ENCODE measurements at regions not wholly inside any gene's neighbourhood (a gene's known extent, or its start where the extent isn't known, plus 50 kb on each side); places are given as distances from the start of the nearest gene placed in this dataset.

DNA sequence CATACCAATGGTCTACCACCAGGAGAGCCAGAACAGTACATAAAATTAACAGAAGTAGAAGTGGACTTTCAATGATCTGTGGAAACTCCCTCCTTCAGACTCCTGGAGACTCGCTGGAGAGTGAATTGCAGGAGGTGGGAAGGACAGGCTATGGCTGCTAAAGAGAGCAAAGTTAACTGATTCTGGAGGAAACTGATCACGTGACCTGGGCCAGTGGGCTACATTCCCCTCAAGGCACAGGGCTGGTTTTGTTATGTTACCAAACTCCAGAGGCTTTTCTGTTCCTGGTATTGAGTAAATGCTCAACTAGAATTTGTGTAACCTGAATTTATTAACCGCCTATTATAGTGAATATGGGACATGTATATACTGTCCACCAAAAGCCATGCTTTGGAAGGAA lies 372.6 kb downstream of the MTRR start:
- Histone ChIP-seq H3K27ac (ENCODE audit: low read depth, low read length) (no peak overlapping the region), H3K9me3 (ENCODE audit: insufficient read depth, low read length) (no peaks in the 10 kb centered on the region)
- TF ChIP-seq, protein P1, sequence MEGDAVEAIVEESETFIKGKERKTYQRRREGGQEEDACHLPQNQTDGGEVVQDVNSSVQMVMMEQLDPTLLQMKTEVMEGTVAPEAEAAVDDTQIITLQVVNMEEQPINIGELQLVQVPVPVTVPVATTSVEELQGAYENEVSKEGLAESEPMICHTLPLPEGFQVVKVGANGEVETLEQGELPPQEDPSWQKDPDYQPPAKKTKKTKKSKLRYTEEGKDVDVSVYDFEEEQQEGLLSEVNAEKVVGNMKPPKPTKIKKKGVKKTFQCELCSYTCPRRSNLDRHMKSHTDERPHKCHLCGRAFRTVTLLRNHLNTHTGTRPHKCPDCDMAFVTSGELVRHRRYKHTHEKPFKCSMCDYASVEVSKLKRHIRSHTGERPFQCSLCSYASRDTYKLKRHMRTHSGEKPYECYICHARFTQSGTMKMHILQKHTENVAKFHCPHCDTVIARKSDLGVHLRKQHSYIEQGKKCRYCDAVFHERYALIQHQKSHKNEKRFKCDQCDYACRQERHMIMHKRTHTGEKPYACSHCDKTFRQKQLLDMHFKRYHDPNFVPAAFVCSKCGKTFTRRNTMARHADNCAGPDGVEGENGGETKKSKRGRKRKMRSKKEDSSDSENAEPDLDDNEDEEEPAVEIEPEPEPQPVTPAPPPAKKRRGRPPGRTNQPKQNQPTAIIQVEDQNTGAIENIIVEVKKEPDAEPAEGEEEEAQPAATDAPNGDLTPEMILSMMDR (IDR thresholded peaks at IDR 0.05; ENCODE audit: insufficient read depth, low read length, poor library complexity, severe bottlenecking): no peak
- TF ChIP-seq EZH2phosphoT487 (conservative IDR thresholded peaks at IDR 0.05; ENCODE audit: low read length): no peak

GRCh38 chr5:8247049-8247899 lies 378.3 kb downstream of the MTRR start:
- H3K9me2 ChIP-seq (replicated peaks; ENCODE audit: insufficient read depth, low read length): no peaks in the 10 kb centered on the region
- H4K20me1 ChIP-seq (ENCODE audit: low read depth, low read length): no peaks in the 10 kb centered on the region
- no peaks in the 10 kb centered on the region for H3K79me2 ChIP-seq (ENCODE audit: insufficient read depth, low read length)
- H3K4me3 ChIP-seq (ENCODE audit: insufficient read depth, low read length, poor library complexity, severe bottlenecking): no peak overlapping the region
- H3F3A ChIP-seq (ENCODE audit: insufficient read depth): no peaks in the 10 kb centered on the region
- no peaks in the 10 kb centered on the region for H3K9me3 ChIP-seq (ENCODE audit: insufficient read depth, low read length)
- H3K4me2 ChIP-seq (ENCODE audit: low read depth, low read length, poor library complexity, severe bottlenecking): no peak overlapping the region
- H2AFZ ChIP-seq (ENCODE audit: low read depth, low read length, severe bottlenecking): no peak overlapping the region
- TF ChIP-seq, protein P1 (IDR thresholded peaks at IDR 0.05; ENCODE audit: insufficient read depth, low read length, poor library complexity, severe bottlenecking): no peak
- no peak for TF ChIP-seq EZH2phosphoT487 (conservative IDR thresholded peaks at IDR 0.05; ENCODE audit: low read length)
- no peak overlapping the region for H3K27ac ChIP-seq (ENCODE audit: low read depth, low read length)
- no peaks in the 10 kb centered on the region for H3K27me3 ChIP-seq (ENCODE audit: low read length)
- H3K36me3 ChIP-seq (ENCODE audit: low read length): no peaks in the 10 kb centered on the region
- no peak overlapping the region for H3K9ac ChIP-seq (ENCODE audit: low read length)

More for the DNA sequence above, 372.6 kb downstream of the MTRR start:
- no peaks in the 10 kb centered on the region for H3K27me3 ChIP-seq (ENCODE audit: low read length)
- no peaks in the 10 kb centered on the region for H4K20me1 ChIP-seq (ENCODE audit: low read depth, low read length)
- no peak overlapping the region for H3K9ac ChIP-seq (ENCODE audit: low read length)
- H3K36me3 ChIP-seq (ENCODE audit: low read length): no peaks in the 10 kb centered on the region
- no peak overlapping the region for H2AFZ ChIP-seq (ENCODE audit: low read depth, low read length, severe bottlenecking)
- no peaks in the 10 kb centered on the region for H3K79me2 ChIP-seq (ENCODE audit: insufficient read depth, low read length)
- no peaks in the 10 kb centered on the region for H3K9me2 ChIP-seq (replicated peaks; ENCODE audit: insufficient read depth, low read length)
- no peak overlapping the region for H3K4me3 ChIP-seq (ENCODE audit: insufficient read depth, low read length, poor library complexity, severe bottlenecking)
- no peaks in the 10 kb centered on the region for H3F3A ChIP-seq (ENCODE audit: insufficient read depth)
- no peak overlapping the region for H3K4me2 ChIP-seq (ENCODE audit: low read depth, low read length, poor library complexity, severe bottlenecking)

- TF ChIP-seq EZH2phosphoT487 (conservative IDR thresholded peaks at IDR 0.05; ENCODE audit: low read length): no peak
- TF ChIP-seq, protein P1 (IDR thresholded peaks at IDR 0.05; ENCODE audit: insufficient read depth, low read length, poor library complexity, severe bottlenecking): no peak
- no peak overlapping the region for H2AFZ ChIP-seq (ENCODE audit: low read depth, low read length, severe bottlenecking)
These were observed 384.4 kb downstream of the MTRR start for GRCh38 chr5:8253376-8253775.

More at GRCh38 chr5:8253376-8253775, 384.4 kb downstream of the MTRR start:
- H3F3A ChIP-seq (ENCODE audit: insufficient read depth): no peaks in the 10 kb centered on the region
- H3K4me2 ChIP-seq (ENCODE audit: low read depth, low read length, poor library complexity, severe bottlenecking): no peak overlapping the region
- H3K36me3 ChIP-seq (ENCODE audit: low read length): no peaks in the 10 kb centered on the region
- no peaks in the 10 kb centered on the region for H3K79me2 ChIP-seq (ENCODE audit: insufficient read depth, low read length)
- H4K20me1 ChIP-seq (ENCODE audit: low read depth, low read length): no peaks in the 10 kb centered on the region
- no peaks in the 10 kb centered on the region for H3K9me2 ChIP-seq (replicated peaks; ENCODE audit: insufficient read depth, low read length)
- H3K27me3 ChIP-seq (ENCODE audit: low read length): no peaks in the 10 kb centered on the region
- no peak overlapping the region for H3K9ac ChIP-seq (ENCODE audit: low read length)
- H3K9me3 ChIP-seq (ENCODE audit: insufficient read depth, low read length): no peaks in the 10 kb centered on the region
- no peak overlapping the region for H3K27ac ChIP-seq (ENCODE audit: low read depth, low read length)
- H3K4me3 ChIP-seq (ENCODE audit: insufficient read depth, low read length, poor library complexity, severe bottlenecking): no peak overlapping the region
